Keratinocyte (primary cell): ENCODE measurements at regions not wholly inside any gene's neighbourhood (a gene's known extent, or its start where the extent isn't known, plus 50 kb on each side); places are given as distances from the start of the nearest gene placed in this dataset.

Experiments used
- DNase-seq: peaks from one replicate; pipeline ENCODE4 v3.0.0-alpha.2; 2011; ENCODE audit warnings: low read depth, missing footprints, low spot score
- FAIRE-seq: peaks from 2 replicates; lab custom pipeline; 2011; peaks lifted over from hg19 to GRCh38; lab: Jason Lieb, UNC
- H2AFZ ChIP-seq: 2 replicates; pipeline ENCODE4 v1.6.0; 2012; ENCODE audit warnings: low read length, control low read depth, inconsistent platforms; ENCODE audit not compliant: control insufficient read depth
- H3K27ac ChIP-seq: 2 replicates; pipeline ENCODE4 v1.5.1; 2011; ENCODE audit warnings: low read length; ENCODE audit not compliant: control insufficient read depth, insufficient read depth
- H3K27me3 ChIP-seq: 3 replicates; pipeline ENCODE4 v1.6.0; 2011; ENCODE audit warnings: low read length; ENCODE audit not compliant: control insufficient read depth, insufficient read depth; ENCODE audit errors: extremely low read depth
- H3K36me3 ChIP-seq, 2 experiments: 2 replicates in 1 of 2; 3 replicates in 1 of 2; pipeline ENCODE4 v1.5.1; 2011; ENCODE audit warnings: low read length in 2 of 2, mild to moderate bottlenecking in 1 of 2; ENCODE audit not compliant: control insufficient read depth in 2 of 2, insufficient read depth in 2 of 2; ENCODE audit errors: extremely low read depth in 1 of 2
- H3K4me1 ChIP-seq: 3 replicates; pipeline ENCODE4 v1.5.1; 2011; ENCODE audit warnings: low read length; ENCODE audit not compliant: control insufficient read depth, insufficient read depth; ENCODE audit errors: extremely low read depth
- H3K4me2 ChIP-seq: 3 replicates; pipeline ENCODE4 v1.6.0; 2011; ENCODE audit warnings: low read depth, low read length; ENCODE audit not compliant: control insufficient read depth, insufficient read depth; ENCODE audit errors: extremely low read depth
- H3K4me3 ChIP-seq, 3 experiments: fragments of 200-600 bp in 1 of 3; sonication (generic) in 1 of 3; 2 replicates in 2 of 3; 3 replicates in 1 of 3; pipeline ENCODE4 v1.5.1; 2011 to 2016; ENCODE audit warnings: low read length in 3 of 3, mild to moderate bottlenecking in 3 of 3, control low read depth in 2 of 3, inconsistent platforms in 1 of 3, low read depth in 1 of 3, mixed read lengths in 1 of 3, mixed run types in 1 of 3, moderate library complexity in 1 of 3; ENCODE audit not compliant: control insufficient read depth in 2 of 3, insufficient read depth in 2 of 3; ENCODE audit errors: extremely low read depth in 1 of 3
- H3K79me2 ChIP-seq: 2 replicates; pipeline ENCODE4 v1.6.0; 2012; ENCODE audit warnings: low read length; ENCODE audit not compliant: control insufficient read depth, insufficient read depth
- H3K9ac ChIP-seq: 3 replicates; pipeline ENCODE4 v1.6.0; 2011; ENCODE audit warnings: low read length; ENCODE audit not compliant: control insufficient read depth, insufficient read depth; ENCODE audit errors: extremely low read depth
- H3K9me1 ChIP-seq: 3 replicates; pipeline ENCODE4 v1.6.0; 2011; ENCODE audit warnings: low read length; ENCODE audit not compliant: control insufficient read depth, insufficient read depth; ENCODE audit errors: extremely low read depth
- H3K9me3 ChIP-seq: 2 replicates; pipeline ENCODE4 v1.5.1; 2012; ENCODE audit warnings: low read depth, low read length; ENCODE audit not compliant: control insufficient read depth
- H4K20me1 ChIP-seq: 3 replicates; pipeline ENCODE4 v1.6.0; 2011; ENCODE audit warnings: low read length; ENCODE audit not compliant: control insufficient read depth, insufficient read depth; ENCODE audit errors: extremely low read depth
- EZH2 ChIP-seq: IDR thresholded peaks from one replicate; pipeline ENCODE4 v1.6.1; 2012; ENCODE audit warnings: inconsistent platforms, mild to moderate bottlenecking, low read length, moderate library complexity
- dilution Hi-C: fragments of 300-500 bp; cut with MboI; formaldehyde crosslinking; loops from one replicate; pipeline ENCODE4 v1.7.0; 2020; ENCODE audit warnings: low sequenced_read_pairs; ENCODE audit not compliant: extremely low pct_ligation_motif_present
- TF ChIP-seq, protein P1 (sequence below), 3 experiments: IDR thresholded peaks in 1 of 3; conservative IDR thresholded peaks in 1 of 3; optimal IDR thresholded peaks in 1 of 3; 2 replicates in 2 of 3; 3 replicates in 1 of 3; pipeline versions ENCODE3 to v1.5.1; 2011; ENCODE audit warnings: low read length in 3 of 3, mild to moderate bottlenecking in 3 of 3, moderate library complexity in 2 of 3, control low read depth in 1 of 3, inconsistent platforms in 1 of 3; ENCODE audit not compliant: insufficient read depth in 2 of 3; ENCODE audit errors: extremely low read depth in 1 of 3

DNA sequence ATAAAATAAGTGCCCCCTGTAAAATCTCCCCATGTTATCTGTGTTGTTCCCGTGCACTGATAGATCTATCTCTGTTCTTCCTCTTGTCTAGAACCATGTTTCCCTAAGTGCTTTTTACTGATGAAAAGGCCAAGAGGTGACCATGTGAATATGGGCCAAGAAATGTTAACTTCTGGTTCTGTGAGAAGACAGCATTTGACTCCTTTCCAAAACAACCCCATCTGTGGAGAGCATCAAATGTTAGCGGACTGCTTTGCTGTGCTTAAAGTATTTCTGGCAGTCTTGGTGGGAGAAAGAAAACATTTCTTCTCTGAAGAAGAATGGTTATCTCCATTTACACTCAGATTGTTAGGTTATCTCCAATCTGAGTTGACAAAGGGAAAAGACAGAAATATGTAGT is 58.6 kb upstream of the GUCY1A2 start:
- FAIRE-seq = no peak
- dilution Hi-C loops = no loop called here

DNA sequence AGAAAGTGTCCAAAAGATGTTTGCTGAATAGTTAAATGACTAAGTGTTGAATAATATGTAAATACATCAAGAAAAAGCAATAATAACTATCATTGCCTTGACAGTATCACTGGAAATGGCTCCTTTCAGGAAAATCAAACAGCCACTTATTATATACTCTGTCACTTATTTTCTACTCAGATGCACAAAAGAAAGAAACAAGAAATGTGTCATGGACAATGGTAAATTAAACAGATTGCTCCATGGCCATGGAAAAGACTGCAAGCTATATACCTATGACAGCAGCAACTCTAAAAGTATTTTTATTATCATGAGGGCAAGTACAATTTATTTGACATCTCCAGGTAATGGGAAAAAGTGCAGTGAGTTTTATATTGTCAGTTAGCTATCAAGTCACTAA is 52.9 kb upstream of the GUCY1A2 start:
- dilution Hi-C loops = no loop called here
- Histone ChIP-seq H3K27me3 (no peaks in the 10 kb centered on the region), H3K4me3 (no peak overlapping the region), H4K20me1 (no peaks in the 10 kb centered on the region), H2AFZ (no peak overlapping the region), H3K9me1 (no peaks in the 10 kb centered on the region), H3K9me3 (no peaks in the 10 kb centered on the region), H3K9ac (no peak overlapping the region), H3K27ac (no peak overlapping the region), H3K36me3 (no peaks in the 10 kb centered on the region), H3K4me1 (no peaks in the 10 kb centered on the region), H3K79me2 (no peaks in the 10 kb centered on the region), H3K4me2 (no peak overlapping the region)
- FAIRE-seq (no peak), DNase-seq (no peak)
- TF ChIP-seq, protein P1, sequence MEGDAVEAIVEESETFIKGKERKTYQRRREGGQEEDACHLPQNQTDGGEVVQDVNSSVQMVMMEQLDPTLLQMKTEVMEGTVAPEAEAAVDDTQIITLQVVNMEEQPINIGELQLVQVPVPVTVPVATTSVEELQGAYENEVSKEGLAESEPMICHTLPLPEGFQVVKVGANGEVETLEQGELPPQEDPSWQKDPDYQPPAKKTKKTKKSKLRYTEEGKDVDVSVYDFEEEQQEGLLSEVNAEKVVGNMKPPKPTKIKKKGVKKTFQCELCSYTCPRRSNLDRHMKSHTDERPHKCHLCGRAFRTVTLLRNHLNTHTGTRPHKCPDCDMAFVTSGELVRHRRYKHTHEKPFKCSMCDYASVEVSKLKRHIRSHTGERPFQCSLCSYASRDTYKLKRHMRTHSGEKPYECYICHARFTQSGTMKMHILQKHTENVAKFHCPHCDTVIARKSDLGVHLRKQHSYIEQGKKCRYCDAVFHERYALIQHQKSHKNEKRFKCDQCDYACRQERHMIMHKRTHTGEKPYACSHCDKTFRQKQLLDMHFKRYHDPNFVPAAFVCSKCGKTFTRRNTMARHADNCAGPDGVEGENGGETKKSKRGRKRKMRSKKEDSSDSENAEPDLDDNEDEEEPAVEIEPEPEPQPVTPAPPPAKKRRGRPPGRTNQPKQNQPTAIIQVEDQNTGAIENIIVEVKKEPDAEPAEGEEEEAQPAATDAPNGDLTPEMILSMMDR (optimal IDR thresholded peaks at IDR 0.05 in 1 of 3, IDR thresholded peaks at IDR 0.05 in 1 of 3, conservative IDR thresholded peaks at IDR 0.05 in 1 of 3; ENCODE audit: extremely low read depth in 1 of 3, insufficient read depth in 2 of 3, low read length in 3 of 3) = no peak
- no peak for TF ChIP-seq EZH2

More for the DNA sequence above, 58.6 kb upstream of the GUCY1A2 start:
- Histone ChIP-seq H3K27ac (no peak overlapping the region), H3K9ac (no peak overlapping the region), H3K9me3 (no peaks in the 10 kb centered on the region), H3K79me2 (no peaks in the 10 kb centered on the region), H3K4me2 (no peak overlapping the region), H3K4me3 (no peak overlapping the region), H3K27me3 (no peaks in the 10 kb centered on the region), H3K36me3 (no peaks in the 10 kb centered on the region), H2AFZ (no peak overlapping the region), H3K9me1 (no peaks in the 10 kb centered on the region), H4K20me1 (no peaks in the 10 kb centered on the region), H3K4me1 (no peaks in the 10 kb centered on the region)
- no peak for TF ChIP-seq EZH2
- TF ChIP-seq, protein P1 (optimal IDR thresholded peaks at IDR 0.05 in 1 of 3, IDR thresholded peaks at IDR 0.05 in 1 of 3, conservative IDR thresholded peaks at IDR 0.05 in 1 of 3; ENCODE audit: extremely low read depth in 1 of 3, insufficient read depth in 2 of 3, low read length in 3 of 3) = no peak
- DNase-seq = no peak
